ENCODE measurements at regions not wholly inside any gene's neighbourhood (a gene's known extent, or its start where the extent isn't known, plus 50 kb on each side); places are given as distances from the start of the nearest gene placed in this dataset.

GRCh38 chr16:80015566-80015965 is 415.0 kb upstream of the MAF start:
- TF ChIP-seq CTCF (conservative IDR thresholded peaks at IDR 0.05) (no peak), ZFX (IDR thresholded peaks at IDR 0.05) (no peak)

Measured in C4-2B (cell line).